IMR-90 (cell line): ENCODE measurements at regions not wholly inside any gene's neighbourhood (a gene's known extent, or its start where the extent isn't known, plus 50 kb on each side); places are given as distances from the start of the nearest gene placed in this dataset.

ENCODE experiments used
- ATAC-seq: fragments of 200-7000 bp; cut with Tn5 transposase; 2 replicates; pipeline ENCODE4 v1.9.1; 2020; ENCODE audit warnings: low read depth, mild to moderate bottlenecking, moderate library complexity
- BruUV-seq: library from RNA; stranded (reverse); fragments of 400-500 nt; replicated peaks from 2 replicates; lab custom pipeline; 2021; lab: Mats Ljungman, UMichigan
- CTCF ChIA-PET: fragments of 300-600 bp; formaldehyde crosslinking; extraction: SDS; loops from one replicate; lab custom pipeline; 2021; ENCODE audit warnings: antibody characterized with exemption; lab: Yijun Ruan, JAX
- POLR2A ChIA-PET: fragments of 300-600 bp; sonication (Branson Sonifier 250); formaldehyde crosslinking; loops from one replicate; lab custom pipeline; 2022; ENCODE audit warnings: antibody characterized with exemption; ENCODE audit not compliant: unreplicated experiment; lab: Charles Lee
- DNase-seq: peaks from one replicate; pipeline ENCODE4 v3.0.0; 2013
- H2AFZ ChIP-seq: replicated peaks from 2 replicates; pipeline ENCODE3; 2013; ENCODE audit warnings: low read length, mild to moderate bottlenecking; ENCODE audit not compliant: poor library complexity
- H2AK5ac ChIP-seq: 2 replicates; pipeline ENCODE4 v1.6.1; 2013; ENCODE audit warnings: low read depth, low read length, inconsistent platforms
- H2AK9ac ChIP-seq: replicated peaks from 2 replicates; pipeline ENCODE3; 2013; ENCODE audit warnings: mild to moderate bottlenecking, low read depth, low read length, moderate library complexity; ENCODE audit not compliant: poor library complexity
- H2BK120ac ChIP-seq: 2 replicates; pipeline ENCODE4 v1.6.1; 2013; ENCODE audit warnings: low read depth, low read length, inconsistent platforms
- H2BK15ac ChIP-seq: 3 replicates; pipeline ENCODE4 v1.6.1; 2013; ENCODE audit warnings: low read depth, low read length, inconsistent platforms
- H2BK20ac ChIP-seq: 2 replicates; pipeline ENCODE4 v1.6.1; 2013; ENCODE audit warnings: low read depth, mild to moderate bottlenecking, inconsistent platforms, low read length, moderate library complexity
- H2BK5ac ChIP-seq: 2 replicates; pipeline ENCODE4 v1.6.1; 2013; ENCODE audit warnings: mild to moderate bottlenecking, low read depth, low read length, inconsistent platforms; ENCODE audit not compliant: poor library complexity, severe bottlenecking
- H3K14ac ChIP-seq: replicated peaks from 2 replicates; pipeline ENCODE4 v1.6.1; 2013; ENCODE audit warnings: low read depth, low read length, inconsistent platforms
- H3K18ac ChIP-seq: 2 replicates; pipeline ENCODE4 v1.6.1; 2013; ENCODE audit warnings: low read depth, low read length, control low read depth
- H3K23ac ChIP-seq: 2 replicates; pipeline ENCODE4 v1.6.1; 2013; ENCODE audit warnings: low read depth, low read length, inconsistent platforms
- H3K27ac ChIP-seq: 2 replicates; pipeline ENCODE4 v1.5.1; 2013; ENCODE audit warnings: mild to moderate bottlenecking, control low read depth, low read length; ENCODE audit not compliant: insufficient read depth
- H3K27me3 ChIP-seq: 2 replicates; pipeline ENCODE4 v1.6.1; 2013; ENCODE audit warnings: low read length; ENCODE audit not compliant: control insufficient read depth, insufficient read depth
- H3K36me3 ChIP-seq: 2 replicates; pipeline ENCODE4 v1.6.1; 2013; ENCODE audit warnings: low read length, mixed read lengths; ENCODE audit not compliant: control insufficient read depth, insufficient read depth
- H3K4ac ChIP-seq: 2 replicates; pipeline ENCODE4 v1.6.1; 2013; ENCODE audit warnings: low read depth, low read length, inconsistent platforms
- H3K4me1 ChIP-seq: 2 replicates; pipeline ENCODE4 v1.6.1; 2013; ENCODE audit warnings: low read length, mixed read lengths; ENCODE audit not compliant: control insufficient read depth, insufficient read depth
- H3K4me2 ChIP-seq: 2 replicates; pipeline ENCODE4 v1.6.1; 2013; ENCODE audit warnings: low read depth, mild to moderate bottlenecking, control low read depth, low read length, moderate library complexity
- H3K4me3 ChIP-seq: 2 replicates; pipeline ENCODE4 v1.5.1; 2013; ENCODE audit warnings: low read depth, mild to moderate bottlenecking, control low read depth, low read length, moderate library complexity; ENCODE audit not compliant: insufficient read depth
- H3K56ac ChIP-seq: 2 replicates; pipeline ENCODE4 v1.6.1; 2013; ENCODE audit warnings: low read length, inconsistent platforms; ENCODE audit not compliant: insufficient read depth; ENCODE audit errors: extremely low read depth
- H3K79me1 ChIP-seq, 2 experiments: 2 replicates each; pipeline ENCODE4 v1.6.1; 2013; ENCODE audit warnings: low read length in 2 of 2, inconsistent platforms in 1 of 2, low read depth in 1 of 2
- H3K9ac ChIP-seq: 2 replicates; pipeline ENCODE4 v1.6.1; 2013; ENCODE audit warnings: low read depth, low read length, control low read depth
- H3K9me1 ChIP-seq: 2 replicates; pipeline ENCODE4 v1.6.1; 2013; ENCODE audit warnings: low read length, inconsistent platforms; ENCODE audit not compliant: insufficient read depth
- H3K9me3 ChIP-seq: 2 replicates; pipeline ENCODE4 v1.6.1; 2013; ENCODE audit warnings: low read length; ENCODE audit not compliant: control insufficient read depth, insufficient read depth
- H4K20me1 ChIP-seq: 2 replicates; pipeline ENCODE4 v1.6.1; 2013; ENCODE audit warnings: low read length, inconsistent platforms; ENCODE audit not compliant: insufficient read depth
- H4K5ac ChIP-seq: 2 replicates; pipeline ENCODE4 v1.6.1; 2013; ENCODE audit warnings: mild to moderate bottlenecking, low read depth, low read length, control low read depth
- H4K8ac ChIP-seq, 2 experiments: 2 replicates each; pipeline ENCODE4 v1.6.1; 2013; ENCODE audit warnings: low read depth in 2 of 2, low read length in 2 of 2, control low read depth in 1 of 2, inconsistent platforms in 1 of 2
- H4K91ac ChIP-seq: 2 replicates; pipeline ENCODE4 v1.6.1; 2013; ENCODE audit warnings: low read depth, low read length, inconsistent platforms; ENCODE audit not compliant: insufficient read depth
- BHLHE40 ChIP-seq: fragments of 150-350 bp; IDR thresholded peaks from 2 replicates; pipeline ENCODE4 v1.6.1; 2016; ENCODE audit warnings: mild to moderate bottlenecking, low read depth, low read length
- CEBPB ChIP-seq: IDR thresholded peaks from 2 replicates; pipeline ENCODE4 v1.6.1; 2012; ENCODE audit warnings: low read depth, low read length, improper control_type of control experiment
- CHD1 ChIP-seq: IDR thresholded peaks from 2 replicates; pipeline ENCODE4 v1.6.1; 2012; ENCODE audit warnings: low read depth, low read length, improper control_type of control experiment
- CTCF ChIP-seq: conservative IDR thresholded peaks from 2 replicates; pipeline ENCODE4 v1.5.1; 2012; ENCODE audit warnings: mild to moderate bottlenecking, low read depth, low read length, improper control_type of control experiment
- ELK1 ChIP-seq: fragments of 150-350 bp; IDR thresholded peaks from 2 replicates; pipeline ENCODE4 v1.6.1; 2016; ENCODE audit warnings: low read depth, mild to moderate bottlenecking, low read length, moderate library complexity, borderline replicate concordance
- FOS ChIP-seq: fragments of 150-350 bp; IDR thresholded peaks from 2 replicates; pipeline ENCODE4 v1.6.1; 2016; ENCODE audit warnings: low read depth, low read length
- MAFK ChIP-seq: IDR thresholded peaks from 2 replicates; pipeline ENCODE4 v1.6.1; 2012; ENCODE audit warnings: low read depth, low read length, improper control_type of control experiment
- MAZ ChIP-seq: IDR thresholded peaks from 2 replicates; pipeline ENCODE4 v1.6.1; 2012; ENCODE audit warnings: low read depth, mild to moderate bottlenecking, low read length, improper control_type of control experiment, moderate library complexity, borderline replicate concordance
- MXI1 ChIP-seq: IDR thresholded peaks from 2 replicates; pipeline ENCODE4 v1.6.1; 2012; ENCODE audit warnings: low read depth, mild to moderate bottlenecking, low read length, moderate library complexity, borderline replicate concordance
- NFE2L2 ChIP-seq: fragments of 150-350 bp; IDR thresholded peaks from 2 replicates; pipeline ENCODE4 v1.6.1; 2016; ENCODE audit warnings: low read depth, mild to moderate bottlenecking, low read length
- POLR2A ChIP-seq: IDR thresholded peaks from 2 replicates; pipeline ENCODE4 v1.6.1; 2012; ENCODE audit warnings: mild to moderate bottlenecking, low read depth, low read length
- RAD21 ChIP-seq: IDR thresholded peaks from 2 replicates; pipeline ENCODE4 v1.6.1; 2012; ENCODE audit warnings: low read length, improper control_type of control experiment
- RFX5 ChIP-seq: IDR thresholded peaks from 2 replicates; pipeline ENCODE4 v1.8.0; 2012; ENCODE audit warnings: low read depth, mild to moderate bottlenecking, low read length, moderate library complexity
- SMC3 ChIP-seq: fragments of 150-350 bp; IDR thresholded peaks from 2 replicates; pipeline ENCODE4 v1.6.1; 2016; ENCODE audit warnings: low read depth, mild to moderate bottlenecking, antibody characterized with exemption, low read length, moderate library complexity
- USF2 ChIP-seq: fragments of 150-350 bp; IDR thresholded peaks from 2 replicates; pipeline ENCODE4 v1.6.1; 2017; ENCODE audit warnings: mild to moderate bottlenecking, antibody characterized with exemption, low read length, low read depth
- WGBS, 2 experiments: methylation state at CpG; one replicate each; pipeline versions ENCODE4 v1.1.5 to v1.1.7; 2013; ENCODE audit warnings: missing lambda C conversion rate in 2 of 2; ENCODE audit not compliant: insufficient read length in 1 of 2; ENCODE audit errors: extremely low coverage in 2 of 2; 5-methylcytosine and 5-hydroxymethylcytosine counted together
- dilution Hi-C: fragments of 300-500 bp; cut with HindIII; formaldehyde crosslinking; loops from one replicate; pipeline ENCODE4 v1.14.3; 2018; ENCODE audit warnings: low sequenced_read_pairs; ENCODE audit not compliant: unreplicated experiment
- in situ Hi-C: fragments of 300-500 bp; cut with MboI; formaldehyde crosslinking; loops from 3 replicates; pipeline ENCODE4 v1.14.3; 2019; ENCODE audit warnings: low sequenced_read_pairs, inconsistent platforms, mixed read lengths
- intact Hi-C: fragments of 100-400 bp; cut with micrococcal nuclease; formaldehyde crosslinking; loops from 2 replicates; pipeline ENCODE4 v1.10.0; 2022

- Histone ChIP-seq H4K8ac (no peak overlapping the region), H3K27me3 (no peaks in the 10 kb centered on the region), H2BK120ac (no peak overlapping the region), H4K20me1 (no peaks in the 10 kb centered on the region), H3K36me3 (no peaks in the 10 kb centered on the region), H3K23ac (no peak overlapping the region), H3K4me3 (no peak overlapping the region), H3K27ac (no peak overlapping the region), H3K9me1 (no peaks in the 10 kb centered on the region), H4K91ac (no peak overlapping the region), H2BK15ac (no peak overlapping the region), H2BK5ac (no peak overlapping the region), H2BK20ac (no peak overlapping the region), H2AK9ac (no peak overlapping the region), H3K4me2 (no peak overlapping the region), H3K9ac (no peak overlapping the region), H4K5ac (no peak overlapping the region), H2AK5ac (no peak overlapping the region), H3K4me1 (no peaks in the 10 kb centered on the region), H3K56ac (no peak overlapping the region), H2AFZ (no peak overlapping the region), H3K4ac (no peak overlapping the region), H3K9me3 (peaks cover 46% of the 10 kb centered on the region), H3K79me1 (no peaks in the 10 kb centered on the region), H3K14ac (no peak overlapping the region), H3K18ac (no peak overlapping the region)
- no peak for ATAC-seq
- intact Hi-C loops, result no loop called here
- ChIA-PET CTCF (no interaction called here), POLR2A (no interaction called here)
- WGBS, 2 experiments, result 53% methylated on average over 10 of the region's 19 CpGs; no CpG with 5 or more reads in 1 of the 2 experiments
- in situ Hi-C loops, result no loop called here
- DNase-seq, result no peak
- dilution Hi-C loops, result no loop called here
- BruUV-seq, result no TSS peak
- TF ChIP-seq FOS (no peak), NFE2L2 (no peak), CEBPB (no peak), SMC3 (no peak), ELK1 (no peak), MAFK (no peak), RFX5 (no peak), BHLHE40 (no peak), MXI1 (no peak), CHD1 (no peak), RAD21 (no peak), MAZ (no peak), POLR2A (no peak), CTCF (no peak), USF2 (no peak)
Measured at GRCh38 chr2:566379-567313, 110.6 kb downstream of the TMEM18 start.
